ENCODE measurements at regions not wholly inside any gene's neighbourhood (a gene's known extent, or its start where the extent isn't known, plus 50 kb on each side); places are given as distances from the start of the nearest gene placed in this dataset.

DNA sequence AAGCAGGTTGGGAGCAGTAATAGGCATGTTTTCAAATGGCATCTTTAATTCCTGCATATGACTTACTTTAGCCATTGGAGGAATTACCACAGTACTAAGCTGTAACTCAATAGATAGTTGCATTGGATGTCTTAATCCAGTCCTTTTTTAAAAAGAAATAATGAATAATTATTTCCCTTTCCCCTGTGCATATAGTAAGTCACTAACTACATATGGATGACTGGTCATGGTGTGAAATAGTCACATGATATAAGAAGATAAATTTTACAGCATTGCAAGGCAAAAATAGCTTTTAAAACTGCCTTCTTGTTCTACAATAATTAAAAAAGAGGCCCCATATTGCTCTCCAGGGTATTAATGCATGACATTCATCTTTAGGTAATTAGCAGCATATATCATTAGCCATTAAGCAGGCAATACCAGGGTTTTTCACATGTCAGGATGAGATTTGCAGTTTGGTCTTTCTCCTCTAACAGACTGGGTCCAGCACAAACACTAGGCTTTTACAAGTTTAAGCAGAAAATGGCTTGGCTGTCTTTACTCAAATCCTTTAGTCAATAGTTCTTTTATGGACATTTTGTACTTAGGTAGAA, 606.4 kb upstream of the RORB start:
- TF ChIP-seq EZH2 (IDR thresholded peaks at IDR 0.05; ENCODE audit: low read depth, unreplicated experiment): no peak
- TF ChIP-seq, protein P1, sequence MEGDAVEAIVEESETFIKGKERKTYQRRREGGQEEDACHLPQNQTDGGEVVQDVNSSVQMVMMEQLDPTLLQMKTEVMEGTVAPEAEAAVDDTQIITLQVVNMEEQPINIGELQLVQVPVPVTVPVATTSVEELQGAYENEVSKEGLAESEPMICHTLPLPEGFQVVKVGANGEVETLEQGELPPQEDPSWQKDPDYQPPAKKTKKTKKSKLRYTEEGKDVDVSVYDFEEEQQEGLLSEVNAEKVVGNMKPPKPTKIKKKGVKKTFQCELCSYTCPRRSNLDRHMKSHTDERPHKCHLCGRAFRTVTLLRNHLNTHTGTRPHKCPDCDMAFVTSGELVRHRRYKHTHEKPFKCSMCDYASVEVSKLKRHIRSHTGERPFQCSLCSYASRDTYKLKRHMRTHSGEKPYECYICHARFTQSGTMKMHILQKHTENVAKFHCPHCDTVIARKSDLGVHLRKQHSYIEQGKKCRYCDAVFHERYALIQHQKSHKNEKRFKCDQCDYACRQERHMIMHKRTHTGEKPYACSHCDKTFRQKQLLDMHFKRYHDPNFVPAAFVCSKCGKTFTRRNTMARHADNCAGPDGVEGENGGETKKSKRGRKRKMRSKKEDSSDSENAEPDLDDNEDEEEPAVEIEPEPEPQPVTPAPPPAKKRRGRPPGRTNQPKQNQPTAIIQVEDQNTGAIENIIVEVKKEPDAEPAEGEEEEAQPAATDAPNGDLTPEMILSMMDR (conservative IDR thresholded peaks at IDR 0.05; ENCODE audit: low read depth in 2 of 2): no peak
- TF ChIP-seq POLR2AphosphoS5 (IDR thresholded peaks at IDR 0.05; ENCODE audit: low read depth): no peak
- TF ChIP-seq, protein P2, sequence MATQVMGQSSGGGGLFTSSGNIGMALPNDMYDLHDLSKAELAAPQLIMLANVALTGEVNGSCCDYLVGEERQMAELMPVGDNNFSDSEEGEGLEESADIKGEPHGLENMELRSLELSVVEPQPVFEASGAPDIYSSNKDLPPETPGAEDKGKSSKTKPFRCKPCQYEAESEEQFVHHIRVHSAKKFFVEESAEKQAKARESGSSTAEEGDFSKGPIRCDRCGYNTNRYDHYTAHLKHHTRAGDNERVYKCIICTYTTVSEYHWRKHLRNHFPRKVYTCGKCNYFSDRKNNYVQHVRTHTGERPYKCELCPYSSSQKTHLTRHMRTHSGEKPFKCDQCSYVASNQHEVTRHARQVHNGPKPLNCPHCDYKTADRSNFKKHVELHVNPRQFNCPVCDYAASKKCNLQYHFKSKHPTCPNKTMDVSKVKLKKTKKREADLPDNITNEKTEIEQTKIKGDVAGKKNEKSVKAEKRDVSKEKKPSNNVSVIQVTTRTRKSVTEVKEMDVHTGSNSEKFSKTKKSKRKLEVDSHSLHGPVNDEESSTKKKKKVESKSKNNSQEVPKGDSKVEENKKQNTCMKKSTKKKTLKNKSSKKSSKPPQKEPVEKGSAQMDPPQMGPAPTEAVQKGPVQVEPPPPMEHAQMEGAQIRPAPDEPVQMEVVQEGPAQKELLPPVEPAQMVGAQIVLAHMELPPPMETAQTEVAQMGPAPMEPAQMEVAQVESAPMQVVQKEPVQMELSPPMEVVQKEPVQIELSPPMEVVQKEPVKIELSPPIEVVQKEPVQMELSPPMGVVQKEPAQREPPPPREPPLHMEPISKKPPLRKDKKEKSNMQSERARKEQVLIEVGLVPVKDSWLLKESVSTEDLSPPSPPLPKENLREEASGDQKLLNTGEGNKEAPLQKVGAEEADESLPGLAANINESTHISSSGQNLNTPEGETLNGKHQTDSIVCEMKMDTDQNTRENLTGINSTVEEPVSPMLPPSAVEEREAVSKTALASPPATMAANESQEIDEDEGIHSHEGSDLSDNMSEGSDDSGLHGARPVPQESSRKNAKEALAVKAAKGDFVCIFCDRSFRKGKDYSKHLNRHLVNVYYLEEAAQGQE (IDR thresholded peaks at IDR 0.05; ENCODE audit: unreplicated experiment): no peak
- no peak for TF ChIP-seq CREB1 (CRISPR knock-in tag; IDR thresholded peaks at IDR 0.05; ENCODE audit: low read depth)
- no peak for TF ChIP-seq EZH2phosphoT487 (IDR thresholded peaks at IDR 0.05; ENCODE audit: unreplicated experiment)
- no peak for TF ChIP-seq STAT1 (IDR thresholded peaks at IDR 0.05; ENCODE audit: unreplicated experiment)
- TF ChIP-seq, protein P3, sequence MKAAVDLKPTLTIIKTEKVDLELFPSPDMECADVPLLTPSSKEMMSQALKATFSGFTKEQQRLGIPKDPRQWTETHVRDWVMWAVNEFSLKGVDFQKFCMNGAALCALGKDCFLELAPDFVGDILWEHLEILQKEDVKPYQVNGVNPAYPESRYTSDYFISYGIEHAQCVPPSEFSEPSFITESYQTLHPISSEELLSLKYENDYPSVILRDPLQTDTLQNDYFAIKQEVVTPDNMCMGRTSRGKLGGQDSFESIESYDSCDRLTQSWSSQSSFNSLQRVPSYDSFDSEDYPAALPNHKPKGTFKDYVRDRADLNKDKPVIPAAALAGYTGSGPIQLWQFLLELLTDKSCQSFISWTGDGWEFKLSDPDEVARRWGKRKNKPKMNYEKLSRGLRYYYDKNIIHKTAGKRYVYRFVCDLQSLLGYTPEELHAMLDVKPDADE (IDR thresholded peaks at IDR 0.05): no peak
- TF ChIP-seq ZNF114 (CRISPR knock-in tag; IDR thresholded peaks at IDR 0.05): no peak
- no peak for TF ChIP-seq JUNB (IDR thresholded peaks at IDR 0.05; ENCODE audit: unreplicated experiment)
- no peak for TF ChIP-seq NANOG (IDR thresholded peaks at IDR 0.05; ENCODE audit: borderline replicate concordance)
